ENCODE measurements at regions not wholly inside any gene's neighbourhood (a gene's known extent, or its start where the extent isn't known, plus 50 kb on each side); places are given as distances from the start of the nearest gene placed in this dataset.

DNA sequence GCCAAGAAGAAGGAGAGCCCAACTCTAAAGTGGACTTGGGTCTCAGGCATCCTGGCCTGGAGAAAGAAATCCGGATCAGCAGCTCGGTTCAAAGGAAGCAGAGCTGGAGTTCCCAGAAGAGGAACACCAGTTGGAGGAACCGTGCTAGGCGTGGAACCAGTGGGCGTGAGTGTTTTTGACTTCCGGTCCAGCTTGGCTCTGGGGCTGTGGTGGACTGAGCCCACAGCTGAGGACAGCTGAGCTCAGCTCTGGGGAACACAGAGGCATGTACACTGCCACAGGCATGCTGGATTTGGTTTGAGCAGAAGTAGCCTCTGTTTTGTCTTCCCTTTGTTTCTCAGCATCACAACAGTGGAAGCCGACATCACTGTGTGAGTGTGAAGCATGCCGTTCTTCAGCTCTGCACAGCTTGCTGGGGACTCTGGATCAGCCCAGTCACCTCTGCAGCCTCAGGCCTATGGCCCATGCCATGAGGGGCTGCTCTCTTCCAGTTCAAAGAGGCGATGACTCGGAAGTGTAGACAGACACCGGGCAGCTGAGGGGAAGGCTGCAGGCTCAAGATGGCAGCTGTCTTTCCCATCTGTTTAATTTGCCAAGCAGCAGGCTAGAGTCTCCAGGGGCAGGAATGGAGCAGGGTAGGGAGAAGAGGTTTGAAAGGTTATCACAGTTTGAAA, 185.8 kb upstream of the UBE3A start:
- no peak for TF ChIP-seq CTCF (IDR thresholded peaks at IDR 0.05; ENCODE audit: low read depth, low read length)
- H3K4me3 ChIP-seq (ENCODE audit: low read depth, low read length), result no peak overlapping the region

- TF ChIP-seq CTCF (IDR thresholded peaks at IDR 0.05; ENCODE audit: low read depth, low read length), result no peak
- H3K4me3 ChIP-seq (ENCODE audit: low read depth, low read length), result no peak overlapping the region
These were observed 184.9 kb upstream of the UBE3A start for GRCh38 chr15:25623708-25624107.

DNA sequence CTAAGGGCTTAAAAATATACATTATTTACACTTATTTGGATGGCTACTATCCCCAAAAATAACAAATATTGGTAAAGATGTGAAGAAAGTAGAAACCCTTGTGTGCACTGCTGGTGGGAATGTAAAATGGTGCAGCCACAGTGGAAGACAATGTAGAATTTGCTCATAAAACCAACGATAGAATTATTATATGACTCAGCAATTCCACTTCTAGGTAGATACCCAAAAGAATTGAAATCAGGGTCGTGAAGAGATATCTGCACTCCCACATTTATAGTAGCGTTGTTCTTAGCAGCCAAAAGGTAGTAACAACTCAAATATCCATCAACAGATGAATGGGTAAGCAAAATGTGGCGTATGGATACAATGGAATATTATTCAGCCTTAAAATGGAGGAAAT, 181.6 kb upstream of the UBE3A start:
- TF ChIP-seq CTCF (IDR thresholded peaks at IDR 0.05; ENCODE audit: low read depth, low read length), result no peak
- H3K4me3 ChIP-seq (ENCODE audit: low read depth, low read length), result no peak overlapping the region

- TF ChIP-seq CTCF (IDR thresholded peaks at IDR 0.05; ENCODE audit: low read depth, low read length), result no peak
- no peak overlapping the region for H3K4me3 ChIP-seq (ENCODE audit: low read depth, low read length)
These were observed 180.9 kb upstream of the UBE3A start for GRCh38 chr15:25619761-25620160.

GRCh38 chr15:25619076-25619475, 180.3 kb upstream of the UBE3A start:
- H3K4me3 ChIP-seq (ENCODE audit: low read depth, low read length), result no peak overlapping the region
- TF ChIP-seq CTCF (IDR thresholded peaks at IDR 0.05; ENCODE audit: low read depth, low read length), result no peak

DNA sequence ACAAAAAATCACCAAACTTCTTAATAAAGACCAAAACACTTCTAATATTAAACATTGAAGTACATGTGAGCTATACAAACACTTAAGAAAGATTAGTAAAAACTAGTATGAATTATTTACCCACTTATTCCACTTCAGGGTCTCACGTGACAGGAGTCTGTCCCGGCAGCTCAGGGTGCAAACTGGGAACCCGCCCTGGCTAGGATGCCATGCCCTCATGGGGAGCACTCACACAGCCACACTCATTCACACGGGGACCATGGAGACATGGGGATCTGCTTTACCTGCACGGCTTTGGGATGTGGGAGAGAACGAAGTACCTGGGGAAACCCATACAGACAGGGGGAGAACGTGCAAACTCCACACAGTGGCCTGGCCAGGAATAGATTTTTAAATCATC, 179.3 kb upstream of the UBE3A start:
- no peak overlapping the region for H3K4me3 ChIP-seq (ENCODE audit: low read depth, low read length)
- TF ChIP-seq CTCF (IDR thresholded peaks at IDR 0.05; ENCODE audit: low read depth, low read length), result no peak

GRCh38 chr15:25616471-25616870, 177.6 kb upstream of the UBE3A start:
- no peak for TF ChIP-seq CTCF (IDR thresholded peaks at IDR 0.05; ENCODE audit: low read depth, low read length)
- no peak overlapping the region for H3K4me3 ChIP-seq (ENCODE audit: low read depth, low read length)

Measured in WI38 (cell line).